ENCODE measurements at regions not wholly inside any gene's neighbourhood (a gene's known extent, or its start where the extent isn't known, plus 50 kb on each side); places are given as distances from the start of the nearest gene placed in this dataset.

DNA sequence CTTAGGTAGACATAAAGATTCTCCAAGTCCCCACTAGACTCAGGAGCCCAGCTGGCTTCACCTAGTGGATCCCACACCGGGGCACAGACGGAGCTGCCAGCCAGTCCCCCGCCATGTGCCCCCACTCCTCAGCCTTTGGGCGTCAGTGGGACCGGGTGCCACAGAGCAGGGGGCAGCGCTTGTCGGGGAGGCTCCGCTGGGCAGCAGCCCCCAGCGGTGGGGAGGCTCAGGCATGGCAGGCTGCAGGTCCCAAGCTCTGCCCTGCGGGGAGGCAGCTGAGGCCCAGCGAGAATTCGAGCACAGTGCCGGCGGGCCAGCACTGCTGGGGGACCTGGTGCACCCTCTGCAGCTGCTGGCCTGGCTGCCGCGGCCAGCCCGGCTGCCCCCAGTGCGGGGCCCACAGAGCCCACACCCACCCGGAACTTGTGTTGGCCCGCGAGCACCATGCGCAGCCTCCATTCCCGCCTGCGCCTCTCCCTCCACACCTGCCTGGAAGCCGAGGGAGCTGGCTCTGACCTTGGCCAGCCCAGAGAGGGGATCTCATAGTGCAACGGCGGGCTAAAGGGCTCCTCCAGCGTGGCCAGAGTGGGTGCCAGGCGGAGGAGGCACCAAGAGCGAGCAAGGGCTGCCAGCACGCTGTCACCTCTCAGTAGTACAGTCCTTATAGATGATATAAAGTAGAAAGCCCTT is 390.7 kb downstream of the PLK2 start:
- DNase-seq = no peak

DNA sequence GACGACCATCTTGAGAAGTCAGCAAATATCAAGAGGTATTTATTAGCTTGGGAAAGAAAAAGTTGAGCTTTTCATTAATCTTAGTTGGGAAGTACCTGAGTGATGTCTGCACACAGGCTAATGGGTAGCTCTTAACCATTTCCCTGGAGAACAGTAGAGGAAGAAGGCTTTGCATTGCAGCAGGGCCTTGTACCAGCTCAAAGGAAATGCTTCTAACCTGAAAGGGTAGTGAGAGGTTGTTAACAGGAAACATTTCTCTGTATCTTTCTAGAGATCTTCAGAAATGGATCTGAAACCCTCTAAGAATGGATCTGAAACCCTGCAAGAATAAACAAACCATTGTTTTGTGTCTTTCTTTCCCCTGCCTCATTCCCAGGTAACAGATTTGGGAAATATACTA is 393.3 kb downstream of the PLK2 start:
- no peak for DNase-seq

DNA sequence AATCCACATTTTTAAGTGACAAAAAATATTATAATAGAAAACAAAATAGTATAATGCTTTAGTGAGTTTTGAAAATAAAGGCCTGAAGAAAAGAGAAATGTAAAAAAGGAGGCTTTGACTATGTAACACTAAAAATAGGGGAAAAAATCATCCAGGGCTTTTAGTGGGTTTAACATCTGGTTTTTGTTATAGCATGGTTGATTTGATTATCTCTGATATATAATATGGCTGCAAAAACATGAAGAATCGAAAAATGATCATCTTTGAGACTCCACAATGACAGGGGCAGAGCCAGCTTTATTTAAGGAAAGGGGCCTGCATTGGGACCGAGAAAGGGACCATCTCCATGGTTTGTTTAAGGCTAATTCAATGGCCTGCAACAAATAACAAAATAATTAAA is 393.8 kb downstream of the PLK2 start:
- DNase-seq = no peak

DNA sequence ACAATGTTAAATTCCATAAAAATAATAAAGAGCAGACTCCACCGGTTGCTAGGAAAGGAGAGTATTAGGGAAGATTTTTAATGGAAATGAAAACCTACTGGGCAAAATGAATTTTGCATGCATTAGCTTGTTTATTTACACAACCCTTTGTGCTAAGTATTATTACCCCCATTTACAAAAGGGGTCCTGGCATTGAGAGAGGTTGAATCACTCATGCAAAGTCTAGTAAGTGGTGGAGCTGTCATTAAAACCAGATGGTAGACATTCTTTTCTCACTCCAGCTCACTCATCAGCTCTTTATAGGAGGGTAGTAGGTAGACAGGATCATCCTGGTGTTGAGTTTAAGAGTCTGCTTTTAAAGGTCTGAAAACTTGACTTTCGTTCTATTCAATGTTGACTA is 395.1 kb downstream of the PLK2 start:
- no peak for DNase-seq

DNA sequence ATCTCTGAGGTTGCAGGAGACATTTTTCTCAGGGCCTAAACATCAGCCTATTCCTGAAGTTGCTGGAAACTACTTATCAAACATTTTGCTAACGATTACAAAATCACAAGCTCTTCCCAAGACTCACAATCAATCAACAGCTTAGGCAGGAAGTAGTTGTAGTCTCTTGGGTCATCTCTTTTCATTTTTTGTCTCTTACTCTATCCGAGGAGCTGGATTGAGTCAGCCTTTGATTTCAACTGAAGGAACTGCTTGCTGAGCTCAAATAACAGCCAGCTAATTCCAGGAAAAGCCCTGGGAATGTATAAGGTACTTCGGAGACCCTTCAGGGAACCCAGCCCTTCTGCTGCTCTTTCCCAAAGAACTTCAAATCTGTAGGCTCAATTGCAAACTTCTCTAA is 398.9 kb downstream of the PLK2 start:
- DNase-seq = no peak

DNA sequence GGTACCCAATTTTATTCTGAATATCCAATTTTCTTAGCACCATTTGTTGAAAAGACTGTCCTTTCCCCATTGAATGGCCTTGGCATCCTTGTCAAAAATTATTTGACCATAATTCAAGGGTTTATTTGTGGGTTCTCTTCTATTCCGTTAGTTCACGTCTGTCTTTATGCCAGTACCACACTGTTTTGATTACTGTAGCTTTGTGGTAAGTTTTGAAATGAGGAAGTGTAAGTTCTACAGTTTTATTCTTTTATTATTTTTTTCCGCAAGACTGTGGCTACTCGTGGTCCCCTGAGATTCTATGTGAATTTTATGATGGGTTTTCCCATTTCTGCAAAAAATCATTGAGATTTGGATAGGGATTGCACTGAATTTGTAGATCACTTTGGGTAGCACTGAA is 402.6 kb downstream of the PLK2 start:
- no peak for DNase-seq

DNA sequence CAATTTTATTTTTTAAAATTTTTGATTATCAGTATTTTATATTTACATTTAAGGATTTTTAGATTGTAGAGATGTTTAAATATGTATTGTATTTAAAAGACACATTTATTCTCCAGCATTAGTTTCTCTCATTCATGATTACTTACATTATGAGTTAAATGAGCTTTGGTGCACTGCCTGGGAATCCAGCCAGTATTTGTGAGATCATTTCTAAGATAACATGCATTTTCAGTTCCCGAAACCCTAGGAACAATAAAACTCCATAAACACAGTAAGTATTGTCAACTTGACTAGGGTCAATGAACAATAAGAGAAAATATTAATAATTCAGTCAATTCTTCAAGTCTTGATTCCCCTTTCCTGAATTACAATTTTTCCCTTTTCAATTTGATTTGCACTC is 403.3 kb downstream of the PLK2 start:
- DNase-seq = no peak

DNA sequence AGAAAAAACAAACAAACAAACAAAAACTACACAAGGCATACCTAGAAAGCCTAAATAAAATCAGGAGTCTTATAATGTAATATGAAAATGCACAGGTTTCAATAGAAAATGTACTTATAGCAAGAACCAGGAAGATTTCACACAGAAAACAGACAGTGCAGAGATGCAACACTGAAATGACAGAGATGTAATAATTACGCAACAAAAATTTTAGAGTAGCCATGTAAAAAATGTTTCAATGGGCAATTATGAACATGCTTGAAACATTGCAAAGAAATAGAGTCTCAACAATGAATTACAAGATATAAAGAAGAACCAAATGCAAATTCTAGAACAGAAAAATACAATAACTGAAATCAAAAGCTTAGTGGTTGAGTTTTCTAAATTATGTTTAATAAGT is 405.9 kb downstream of the PLK2 start:
- DNase-seq = no peak

DNA sequence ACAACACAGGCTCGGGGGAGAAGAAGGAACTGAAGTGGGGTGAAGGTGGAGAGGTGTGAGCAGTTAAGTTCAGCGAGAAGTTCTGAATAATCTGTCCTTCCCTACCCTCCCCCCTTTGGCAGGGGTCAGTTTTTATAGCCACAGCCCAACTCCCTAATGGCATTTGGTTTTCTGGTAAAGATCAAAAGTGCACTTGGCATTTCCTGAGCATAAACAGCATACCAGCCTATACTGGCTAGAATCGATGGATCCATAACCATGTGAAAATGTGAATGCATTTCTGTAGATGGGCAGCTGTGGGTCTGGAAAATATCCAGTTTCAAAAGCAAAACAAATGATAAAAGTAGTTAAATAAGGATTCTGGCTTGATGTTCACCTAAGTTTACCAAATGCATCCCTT is 410.9 kb downstream of the PLK2 start:
- no peak for DNase-seq

DNA sequence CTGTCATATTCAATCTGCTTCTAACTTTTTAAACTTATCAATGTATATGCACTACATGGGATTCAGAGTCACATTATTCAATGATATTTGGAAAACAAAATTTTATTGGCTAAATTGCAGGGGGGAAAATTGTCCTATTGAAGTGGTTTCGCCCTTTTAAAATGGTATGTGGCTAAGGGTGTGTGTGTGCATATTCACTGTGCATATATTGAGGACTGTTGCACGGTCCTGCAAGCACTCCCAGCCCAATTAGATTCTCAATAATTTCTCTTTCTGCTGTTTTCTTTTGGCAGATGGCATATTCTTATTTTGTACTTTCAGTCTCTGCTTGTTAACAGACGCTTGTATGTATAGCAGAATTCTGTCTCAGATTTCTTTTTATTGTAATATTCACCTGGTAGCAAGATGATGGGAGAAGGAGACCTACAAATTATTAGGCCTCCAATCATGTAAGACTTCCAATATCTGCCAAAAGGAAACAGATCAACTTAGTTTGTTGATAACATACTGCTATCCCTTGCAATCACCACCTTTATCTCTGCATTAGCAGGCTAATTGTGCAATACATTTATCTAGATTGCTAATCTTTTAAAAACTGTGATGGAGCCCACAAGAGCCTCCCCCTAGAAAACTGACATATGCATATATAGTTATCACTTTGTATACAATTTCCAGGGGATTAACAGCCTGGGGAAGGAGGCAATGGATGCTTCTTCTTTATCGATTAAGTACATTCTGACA is 411.5 kb downstream of the PLK2 start:
- no peak for DNase-seq

DNA sequence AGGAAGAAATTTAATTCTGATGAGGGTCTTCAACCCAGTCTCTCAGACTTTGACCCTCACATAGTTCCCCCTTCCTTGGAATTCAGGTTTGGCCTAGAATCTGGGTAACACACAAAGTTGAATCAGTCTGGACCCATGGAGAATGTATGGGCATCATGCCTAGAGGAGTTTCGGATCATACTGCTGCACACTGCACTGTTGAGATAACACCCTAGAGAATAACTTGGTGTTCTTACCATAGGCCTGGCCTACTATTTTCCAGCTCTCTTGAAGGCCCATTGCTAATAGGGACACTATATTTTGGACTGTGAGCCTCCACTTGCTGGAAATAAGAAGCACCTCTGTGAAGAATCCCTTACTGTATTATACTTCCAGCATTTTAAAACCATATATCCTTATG is 413.5 kb downstream of the PLK2 start:
- DNase-seq = no peak

DNA sequence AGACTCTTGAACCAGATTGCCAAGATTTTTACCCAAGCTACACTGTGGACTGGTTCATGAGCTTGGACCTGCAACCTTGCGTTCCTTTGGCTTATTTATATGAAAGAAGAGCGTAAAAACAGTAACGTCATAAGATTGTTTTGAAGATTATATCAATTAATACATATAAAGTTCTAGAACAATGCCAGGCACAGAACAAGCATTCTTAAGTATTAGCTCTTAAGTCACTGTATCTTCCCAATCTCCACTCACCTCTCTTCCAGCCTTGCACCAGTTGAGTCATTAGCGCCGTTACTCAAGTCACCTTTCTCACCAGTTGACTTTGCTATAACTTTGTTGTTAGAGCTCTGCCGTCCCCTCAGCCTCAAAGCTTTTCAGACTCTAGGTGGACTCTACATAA is 415.7 kb downstream of the PLK2 start:
- DNase-seq = no peak

DNA sequence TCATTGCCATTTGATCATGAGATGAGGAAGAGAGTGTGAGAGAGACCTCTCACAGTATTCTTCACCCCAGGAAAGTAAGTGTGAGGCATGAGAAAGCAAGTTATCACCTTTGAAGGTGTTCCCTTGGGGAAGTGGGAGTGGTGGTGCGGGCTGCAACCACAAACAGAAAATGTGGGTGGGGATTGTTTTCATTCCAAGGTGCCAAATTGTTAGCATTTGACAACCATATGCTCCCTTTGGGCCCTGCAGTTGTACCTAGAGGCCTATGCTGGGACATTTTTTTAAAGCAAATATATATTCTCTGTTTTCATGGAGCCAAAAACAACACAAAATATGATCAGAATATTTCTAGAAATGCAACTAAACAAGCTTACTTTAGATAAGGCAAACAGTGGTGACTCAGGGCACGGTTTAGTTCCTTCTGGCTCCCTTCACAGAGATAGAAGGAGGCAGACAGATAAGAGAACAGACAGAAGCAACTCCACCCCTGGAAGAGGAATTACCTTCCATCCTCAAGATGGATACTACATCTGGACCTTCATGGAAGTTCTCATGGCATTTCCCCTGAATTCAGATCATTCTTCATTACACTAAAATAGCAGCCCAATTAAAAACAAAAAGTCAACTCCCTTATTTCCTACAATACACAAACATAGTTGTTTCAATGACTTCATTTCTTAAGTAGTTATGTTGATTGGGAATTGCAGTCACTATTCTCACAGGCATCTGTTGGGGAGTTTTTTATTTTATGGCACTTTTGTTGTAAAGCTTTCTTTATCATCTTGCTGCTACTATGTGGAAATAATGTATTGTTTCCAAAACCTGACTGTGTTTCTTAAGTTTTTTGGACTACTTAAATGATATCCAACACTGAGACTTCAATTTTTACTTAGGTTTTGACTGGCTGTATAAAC is 416.6 kb downstream of the PLK2 start:
- DNase-seq = no peak

DNA sequence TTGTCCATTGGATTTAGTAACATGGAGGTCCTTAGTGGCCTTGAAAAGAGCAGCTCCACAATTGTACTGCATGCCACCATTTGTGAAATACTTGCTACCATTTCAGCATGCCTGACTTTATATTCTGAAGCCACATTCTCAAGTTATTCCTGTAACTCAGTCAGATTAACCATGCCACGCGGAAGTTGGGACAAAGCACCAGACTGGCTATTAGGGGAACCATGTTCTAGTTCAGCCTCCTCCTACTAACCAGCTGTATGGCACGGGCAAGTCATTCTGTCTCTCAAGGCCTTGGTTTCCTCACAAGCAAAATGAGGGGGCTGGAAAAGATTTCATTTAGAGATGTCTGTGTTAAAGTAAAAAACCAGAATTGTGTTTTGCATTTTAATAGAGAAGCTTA is 418.0 kb downstream of the PLK2 start:
- no peak for DNase-seq

DNA sequence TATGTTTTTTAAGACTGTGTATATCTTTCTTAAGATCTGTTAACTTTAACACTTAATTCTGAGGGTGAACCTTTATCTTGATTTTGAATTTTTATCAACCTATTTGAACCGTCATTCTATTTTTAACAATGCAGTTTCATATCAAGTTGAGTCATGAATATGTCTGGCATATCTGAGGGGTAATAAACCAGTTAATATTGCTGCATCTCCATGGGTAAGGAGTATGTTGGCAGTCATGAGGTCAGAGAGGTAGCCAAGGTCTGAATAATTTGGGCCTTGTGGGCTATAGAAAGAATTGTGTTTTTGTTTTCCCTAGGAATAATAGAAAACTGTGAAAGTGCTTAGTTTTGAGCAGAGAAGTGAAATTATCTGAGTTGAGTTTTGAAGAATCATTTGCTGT is 419.0 kb downstream of the PLK2 start:
- no peak for DNase-seq

DNA sequence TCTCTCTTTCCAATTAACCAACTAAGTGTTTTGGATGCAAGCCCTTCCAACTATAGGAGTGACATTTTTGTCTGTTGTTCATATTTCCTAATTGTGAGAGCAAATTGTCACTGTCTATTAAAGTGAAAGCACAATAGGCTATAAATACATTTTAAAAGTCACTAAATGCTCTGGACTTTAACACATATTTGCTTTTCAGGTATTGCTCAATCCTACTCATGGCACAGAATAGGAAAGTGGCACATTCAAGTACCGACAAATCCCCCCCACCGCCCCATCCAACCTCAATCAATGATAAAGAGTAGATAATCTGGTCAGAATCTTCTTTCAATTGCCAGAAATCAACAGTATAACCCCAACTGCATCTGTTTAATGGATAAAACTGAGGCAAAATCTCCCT is 419.8 kb downstream of the PLK2 start:
- DNase-seq = no peak

DNA sequence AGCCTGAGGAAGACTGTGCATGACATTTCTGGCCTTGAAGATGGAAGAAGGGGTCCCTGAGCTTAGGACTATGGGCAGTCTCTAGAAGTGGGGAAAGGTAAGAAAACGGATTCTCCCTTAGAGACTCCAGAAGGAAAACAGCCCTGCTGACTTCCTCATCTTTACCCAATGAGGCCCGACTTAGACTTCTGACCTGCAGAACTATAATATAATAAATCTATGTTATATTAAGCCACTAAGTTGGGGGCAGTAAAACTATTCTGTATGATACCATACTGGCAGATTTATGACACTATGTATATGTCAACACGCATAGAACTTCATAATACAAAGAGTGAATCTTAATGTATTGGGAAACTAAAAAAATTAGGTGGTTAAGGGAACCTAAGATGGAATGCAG is 422.0 kb downstream of the PLK2 start:
- no peak for DNase-seq

DNA sequence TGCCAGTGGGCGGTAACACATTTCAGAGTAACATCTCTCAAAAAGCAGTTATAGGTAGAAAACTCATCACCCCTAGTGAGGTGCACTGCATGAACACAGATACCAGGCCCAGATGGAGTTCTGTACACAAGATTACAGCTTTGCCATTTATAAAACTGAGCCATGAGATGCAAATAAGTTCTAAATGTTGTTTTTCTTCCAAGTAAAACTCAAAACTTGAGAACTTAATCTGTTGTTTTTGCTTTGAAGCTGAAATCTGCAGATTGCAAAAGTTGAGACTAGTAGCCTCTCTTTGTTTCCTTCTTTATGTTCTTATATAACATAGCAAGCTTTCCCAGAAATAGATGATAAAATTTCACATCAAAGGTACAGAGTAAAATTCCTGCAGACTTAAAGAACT is 434.1 kb downstream of the PLK2 start:
- no peak for DNase-seq

DNA sequence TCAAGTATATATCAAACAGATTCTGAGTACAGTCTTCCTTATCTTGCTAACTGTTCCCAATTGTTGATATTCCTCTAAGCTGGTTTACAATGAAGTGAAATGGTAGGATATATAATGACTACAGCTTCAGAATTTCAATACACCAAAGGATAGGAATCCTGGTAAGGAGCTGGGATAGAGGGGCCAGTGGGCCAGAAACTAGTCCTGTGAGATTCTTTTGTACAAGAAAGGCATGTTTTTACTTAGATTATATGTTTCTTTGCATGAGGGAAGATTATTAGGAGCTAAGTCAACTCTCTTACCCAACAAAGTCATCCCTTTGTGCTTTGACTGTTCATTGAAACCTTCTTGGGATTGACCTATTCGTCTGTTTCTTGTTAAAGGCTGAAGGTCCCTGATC is 435.7 kb downstream of the PLK2 start:
- no peak for DNase-seq

DNA sequence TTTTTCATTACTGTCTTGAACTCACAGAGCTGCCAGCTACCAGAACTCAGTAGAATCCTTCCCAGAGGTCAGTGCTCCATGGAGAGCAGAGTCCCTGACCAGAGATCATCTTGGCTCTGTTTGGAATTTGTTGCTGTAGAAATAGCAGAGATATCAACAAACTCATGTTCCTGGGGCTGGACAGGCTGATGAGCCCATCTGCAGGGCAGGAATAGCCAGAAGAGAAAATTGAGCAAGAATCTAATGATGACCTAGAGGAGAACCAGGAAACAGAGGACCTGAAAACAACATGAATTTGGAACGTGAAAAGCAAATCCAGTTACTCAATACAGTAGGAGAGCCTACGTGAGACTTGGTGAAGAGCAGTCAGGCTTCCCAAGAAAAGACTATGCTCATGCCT is 437.8 kb downstream of the PLK2 start:
- DNase-seq = no peak

DNA sequence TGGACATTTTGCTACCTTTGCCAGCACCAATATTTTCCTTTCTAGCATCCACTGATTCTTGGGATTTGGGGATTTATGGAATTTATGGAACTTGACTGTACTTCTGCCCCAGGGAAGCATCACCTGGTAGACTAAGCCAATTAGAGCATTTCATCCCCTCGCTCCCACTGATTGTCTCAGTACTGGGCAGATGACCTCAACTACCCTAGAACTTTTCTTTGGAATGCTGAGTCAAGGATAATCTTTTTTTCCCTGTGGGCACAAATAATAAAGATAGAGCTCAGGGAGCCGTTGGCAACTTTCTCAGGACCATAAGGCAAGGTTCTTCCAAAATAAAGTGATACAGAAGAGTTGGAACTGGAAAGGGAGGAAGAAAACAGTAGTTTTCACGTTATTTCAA is 438.4 kb downstream of the PLK2 start:
- no peak for DNase-seq

DNA sequence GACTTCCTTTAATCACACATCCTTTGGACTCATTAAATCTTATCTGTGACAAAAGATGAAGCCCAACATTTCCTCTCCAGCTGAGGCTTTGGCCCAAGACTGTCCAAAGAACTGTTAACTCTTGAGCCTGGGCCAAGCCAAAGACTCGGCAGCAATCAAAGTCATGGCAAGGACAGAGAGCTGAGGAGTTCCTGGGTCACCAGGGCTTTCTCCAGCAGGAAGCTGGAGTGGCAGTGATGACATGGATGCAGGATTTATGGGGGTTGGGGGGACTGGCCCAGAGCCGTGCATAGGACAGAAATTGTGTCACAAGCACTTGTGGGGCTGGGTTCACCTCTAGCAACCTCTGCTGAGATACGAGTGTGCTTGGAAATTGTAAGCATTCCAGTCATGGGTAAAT is 440.3 kb downstream of the PLK2 start:
- DNase-seq = peak; percentile 30

DNA sequence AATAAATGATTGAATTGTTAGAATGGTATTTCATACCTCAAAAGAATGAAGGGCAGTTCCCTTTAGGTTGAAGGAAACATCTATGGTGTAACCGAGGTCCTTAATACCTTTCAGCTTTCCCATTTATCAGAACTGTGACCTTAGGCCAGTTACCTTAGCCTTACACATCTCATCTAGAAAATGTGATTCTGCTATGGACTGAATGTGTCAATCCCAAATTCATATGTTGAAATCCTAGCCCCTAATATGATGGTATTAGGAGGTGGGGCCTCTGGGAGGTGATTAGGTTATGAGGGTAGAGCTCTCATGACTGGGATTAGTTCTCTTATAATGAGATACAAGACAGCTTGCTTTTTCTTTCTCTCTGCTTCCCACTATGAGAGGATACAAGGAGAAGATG is 441.9 kb downstream of the PLK2 start:
- no peak for DNase-seq
